ENCODE measurements at regions not wholly inside any gene's neighbourhood (a gene's known extent, or its start where the extent isn't known, plus 50 kb on each side); places are given as distances from the start of the nearest gene placed in this dataset.

DNA sequence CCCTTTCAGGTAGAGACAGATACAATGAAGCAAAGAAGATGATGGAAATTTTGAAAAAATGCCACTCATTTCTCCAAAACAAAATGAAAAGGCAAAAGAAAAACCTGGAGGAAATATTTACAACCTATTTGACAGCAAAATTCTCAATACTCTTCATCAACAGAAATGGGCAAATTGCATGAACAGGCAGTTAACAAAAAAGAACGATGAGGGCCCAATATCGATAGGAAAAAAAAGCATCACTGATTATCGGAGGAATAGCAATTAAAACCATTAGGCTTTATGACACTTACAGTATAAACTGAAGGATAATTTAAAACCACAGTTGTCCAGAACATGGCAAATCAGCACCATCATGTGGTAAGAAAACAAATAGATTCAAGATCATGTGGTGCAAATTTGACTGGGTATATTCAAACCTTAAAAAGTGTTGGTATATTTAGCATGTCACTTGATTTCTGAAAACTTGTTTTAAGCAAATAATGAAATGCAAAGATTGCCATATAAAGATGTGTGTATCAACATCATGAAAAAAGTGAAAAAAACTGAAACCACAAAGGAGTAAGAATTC lies 222.9 kb downstream of the BRD1 start:
- no peak for DNase-seq (ENCODE audit: low spot score)

DNA sequence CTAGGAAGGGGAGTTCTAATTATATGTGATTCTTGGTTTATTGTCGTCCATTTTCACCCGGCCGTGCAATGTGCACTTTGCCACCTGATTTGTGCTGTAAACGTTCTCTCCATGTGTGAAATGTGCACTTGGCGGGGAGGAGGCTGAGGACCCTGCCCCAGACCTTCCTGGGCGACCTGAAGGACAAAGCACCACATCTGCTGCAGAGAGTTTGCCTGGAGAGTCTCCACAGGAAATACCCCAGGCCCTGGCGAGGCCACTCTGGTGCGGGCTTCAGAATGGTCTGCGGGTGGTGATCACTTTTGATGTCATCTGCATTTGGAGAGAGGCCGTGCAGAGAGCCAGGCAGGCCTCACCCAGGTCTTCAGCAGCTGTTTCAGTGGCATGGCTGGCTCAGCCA lies 224.7 kb downstream of the BRD1 start:
- DNase-seq (ENCODE audit: low spot score), result no peak

DNA sequence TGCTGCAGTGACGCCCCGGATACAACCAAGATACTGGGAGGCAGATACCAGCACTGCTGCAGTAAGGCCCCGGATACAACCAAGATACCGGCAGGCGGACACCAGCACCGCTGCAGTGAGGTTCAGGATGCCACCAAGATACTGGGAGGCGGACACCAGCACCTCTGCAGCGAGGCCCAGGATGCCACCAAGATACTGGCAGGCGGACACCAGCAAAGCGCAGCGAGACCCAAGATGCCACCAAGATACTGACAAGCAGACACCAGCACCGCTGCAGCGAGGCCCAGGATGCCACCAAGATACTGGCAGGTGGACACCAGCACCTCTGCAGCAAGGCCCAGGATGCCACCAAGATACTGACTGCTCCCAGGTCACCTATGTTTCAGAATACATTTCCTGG lies 225.2 kb downstream of the BRD1 start:
- DNase-seq (ENCODE audit: low spot score), result no peak

DNA sequence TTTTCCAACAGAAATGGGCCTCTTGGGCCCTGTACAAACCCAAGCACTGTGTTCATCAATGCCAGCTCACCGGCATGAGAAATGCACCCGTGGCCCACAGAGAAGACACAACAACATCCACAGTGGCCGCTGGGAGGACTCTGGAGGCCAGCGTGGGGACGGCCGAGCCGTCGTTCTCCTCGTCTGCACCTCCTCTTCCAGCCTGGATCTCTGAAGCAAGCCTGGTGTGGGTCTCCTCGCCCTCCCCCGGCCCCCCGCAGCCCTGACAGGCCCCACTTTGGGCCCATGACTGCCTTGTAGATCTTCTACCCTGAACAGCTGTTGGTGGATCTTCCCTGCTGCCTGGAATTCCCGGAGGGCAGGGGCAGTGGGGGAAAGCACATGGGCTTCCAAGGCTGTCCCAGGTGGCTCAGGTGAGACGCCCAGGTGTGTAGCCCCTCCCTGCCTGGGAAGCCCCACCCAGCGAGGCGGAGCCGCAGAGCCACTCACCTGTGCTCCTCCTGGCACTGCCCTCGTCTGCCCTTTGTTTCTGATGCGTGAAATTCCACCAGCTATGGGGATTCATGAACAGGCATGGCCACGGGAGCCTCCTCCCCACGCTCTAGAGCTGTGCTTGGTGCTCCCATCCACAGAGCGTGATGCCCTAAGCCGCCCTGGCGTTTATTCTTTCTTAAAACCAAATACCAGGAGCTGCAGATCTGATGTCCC lies 225.9 kb downstream of the BRD1 start:
- no peak for DNase-seq (ENCODE audit: low spot score)

DNA sequence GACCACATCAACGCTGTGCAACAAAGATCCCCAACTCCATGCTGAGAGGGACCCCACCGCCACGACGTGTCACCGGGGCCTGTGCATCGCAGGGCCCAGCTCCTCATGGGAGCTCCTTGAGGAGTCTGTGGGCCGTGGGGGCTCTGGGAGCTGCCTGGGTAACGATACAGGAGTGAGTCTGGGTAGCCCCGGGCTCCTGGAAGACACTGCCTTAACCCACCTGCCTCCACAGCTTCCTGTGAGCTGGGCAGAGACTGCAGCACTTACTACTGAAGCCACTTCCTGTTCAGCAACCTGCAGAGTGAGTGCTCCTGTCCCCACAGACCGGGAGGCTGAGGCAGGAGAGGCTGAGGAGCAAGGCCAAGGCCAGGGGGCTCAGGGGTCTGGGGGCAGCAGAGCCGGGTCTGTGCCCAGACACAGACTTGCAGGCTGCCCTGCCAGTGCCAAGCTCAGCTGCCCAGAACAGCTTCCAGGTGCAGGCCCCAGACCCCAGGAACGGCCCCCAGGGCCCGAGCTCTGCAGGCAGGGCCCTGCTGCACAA lies 226.7 kb downstream of the BRD1 start:
- DNase-seq (ENCODE audit: low spot score), result no peak

DNA sequence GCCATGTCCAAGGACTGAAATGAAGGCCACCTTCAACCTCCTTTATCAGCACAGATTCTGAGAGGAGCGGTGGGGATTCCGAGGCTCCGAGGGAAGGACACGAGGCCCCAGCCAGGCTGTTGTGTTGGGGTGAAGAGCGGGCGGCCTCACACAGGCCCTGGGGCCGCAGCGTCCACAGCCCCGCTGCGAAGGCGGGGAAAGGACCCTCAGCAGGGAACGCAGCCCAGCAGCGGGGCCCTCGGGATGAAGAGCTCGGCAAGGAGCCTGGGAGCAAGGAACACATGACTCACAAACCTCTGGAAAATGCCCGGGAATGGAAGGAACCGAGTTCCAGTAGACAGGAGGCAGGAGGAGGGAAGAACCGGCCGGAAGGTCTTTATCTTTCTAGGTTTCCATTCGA lies 227.2 kb downstream of the BRD1 start:
- DNase-seq (ENCODE audit: low spot score), result no peak

DNA sequence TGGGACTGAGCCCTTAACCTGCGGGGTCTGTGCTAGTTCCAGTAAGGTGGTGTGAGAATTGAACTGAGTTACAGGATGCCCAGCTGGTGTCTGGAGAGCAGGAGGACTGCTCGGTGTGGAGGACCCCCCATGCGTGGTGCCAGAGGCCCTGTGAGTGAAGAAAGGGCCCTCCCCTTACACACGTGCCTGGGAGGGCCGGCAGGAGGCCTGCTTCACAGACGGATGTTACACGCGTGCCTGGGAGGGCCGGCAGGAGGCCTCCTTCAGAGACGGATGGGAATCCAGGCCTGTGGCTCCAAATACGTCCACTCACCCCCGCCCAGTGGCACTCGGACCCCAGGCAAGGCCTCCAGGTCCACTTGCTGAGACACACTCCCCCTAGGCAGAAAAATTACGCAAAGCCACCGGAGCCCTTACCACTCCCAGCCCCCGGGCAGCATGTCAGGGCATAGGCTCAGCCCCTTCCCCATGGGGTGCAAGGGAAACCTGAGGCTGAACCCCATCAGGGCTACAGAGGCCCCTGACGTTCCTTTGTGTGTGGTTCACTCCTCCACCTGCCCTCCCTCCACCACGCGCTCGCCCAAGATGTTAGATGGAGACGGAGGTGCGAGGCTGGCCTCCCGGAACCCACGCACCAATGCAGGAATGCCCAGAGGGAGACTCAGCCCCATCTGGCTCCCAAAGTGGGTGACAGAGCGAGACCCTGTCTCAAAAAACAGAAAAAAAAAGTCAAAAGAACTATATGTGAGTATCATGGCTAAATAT lies 227.8 kb downstream of the BRD1 start:
- no peak for DNase-seq (ENCODE audit: low spot score)

DNA sequence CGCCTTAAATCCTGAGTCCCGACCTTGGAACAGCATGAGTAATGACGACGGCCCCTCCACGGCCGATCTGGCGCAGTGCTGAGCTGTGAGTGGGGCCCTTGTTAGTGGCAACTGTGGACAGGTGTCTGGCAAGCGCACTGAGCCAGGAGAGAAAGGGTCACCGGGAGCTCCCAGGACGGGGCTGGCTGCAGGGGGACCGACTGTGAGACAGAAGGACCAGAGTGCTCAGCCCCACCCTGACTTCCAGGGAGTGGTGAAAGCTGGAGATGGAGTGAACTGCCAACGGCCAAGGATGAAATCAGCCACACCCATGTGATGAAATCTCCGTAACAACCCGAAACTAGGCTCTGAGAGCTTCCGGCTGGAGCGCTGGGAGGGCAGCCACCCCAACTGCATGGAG lies 228.6 kb downstream of the BRD1 start:
- DNase-seq (ENCODE audit: low spot score), result no peak

DNA sequence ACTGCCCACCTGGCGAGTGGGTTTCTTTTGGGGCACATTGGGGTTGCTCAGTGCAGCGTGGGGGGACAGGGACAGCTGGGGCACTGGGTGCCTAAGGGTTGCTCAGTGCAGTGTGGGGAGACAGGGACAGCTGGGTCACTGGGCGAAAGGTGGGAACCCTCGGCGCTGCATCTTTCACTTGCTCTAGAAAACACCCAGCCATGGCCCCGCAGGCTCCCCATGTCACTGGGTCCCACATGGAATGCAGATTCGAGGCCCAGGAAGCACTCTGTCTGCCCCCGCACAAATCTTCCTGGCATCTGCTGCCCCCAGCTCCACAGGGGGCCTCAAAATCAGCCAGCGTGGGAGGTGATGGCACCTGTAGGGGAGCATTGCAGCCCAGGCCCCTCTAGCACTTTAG lies 229.3 kb downstream of the BRD1 start:
- no peak for DNase-seq (ENCODE audit: low spot score)

DNA sequence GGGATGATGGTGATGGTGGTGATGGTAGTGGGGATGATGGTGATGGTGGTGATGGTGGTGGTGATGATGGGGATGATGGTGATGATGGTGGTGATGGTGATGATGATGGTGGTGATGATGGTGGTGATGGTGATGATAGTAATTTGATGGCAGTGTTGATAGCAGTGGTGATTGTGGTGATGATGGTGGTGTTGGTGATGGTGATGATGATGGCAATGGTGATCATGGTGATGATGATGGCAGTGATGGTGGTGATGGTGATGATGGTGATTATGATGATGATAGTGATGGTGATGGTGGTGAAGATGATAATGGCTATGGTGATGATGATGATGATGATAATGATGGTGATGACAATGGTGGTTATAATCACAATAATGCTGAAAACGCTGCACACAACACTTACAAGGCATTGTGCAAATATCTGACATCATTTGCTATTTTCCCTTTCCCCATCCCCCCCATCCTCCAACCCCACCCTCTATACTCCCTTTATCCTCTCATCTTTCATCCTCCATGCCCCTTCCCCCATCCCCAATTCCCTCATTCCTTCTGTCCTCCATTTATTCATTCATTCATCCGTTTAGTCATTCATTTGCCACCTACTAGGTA lies 230.1 kb downstream of the BRD1 start:
- DNase-seq (ENCODE audit: low spot score), result no peak

DNA sequence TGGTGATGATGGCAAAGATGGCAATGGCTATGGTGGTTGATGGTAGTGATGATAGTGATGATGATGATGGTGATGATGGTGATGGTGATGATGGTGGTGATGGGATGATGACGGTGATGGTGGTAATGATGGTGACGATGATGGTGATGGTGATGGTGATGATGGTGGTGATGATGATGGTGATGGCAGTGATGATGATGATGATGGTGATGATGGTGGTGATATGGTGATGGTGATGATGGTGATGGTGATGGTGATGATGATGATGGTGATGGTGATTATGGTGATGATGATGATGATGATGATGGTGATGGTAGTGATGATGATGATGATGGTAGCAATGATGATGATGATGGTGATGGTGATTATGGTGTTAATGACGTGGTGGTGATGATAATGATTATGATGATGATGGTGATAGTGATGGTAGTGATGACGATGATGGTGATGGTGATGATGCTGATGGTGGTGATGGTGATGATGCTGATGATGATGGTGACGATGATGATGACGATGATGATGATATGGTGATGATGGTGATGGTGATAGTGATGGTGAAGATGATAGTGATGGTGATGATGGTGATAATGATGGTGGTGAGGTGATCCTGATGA lies 232.1 kb downstream of the BRD1 start:
- DNase-seq (ENCODE audit: low spot score), result no peak

DNA sequence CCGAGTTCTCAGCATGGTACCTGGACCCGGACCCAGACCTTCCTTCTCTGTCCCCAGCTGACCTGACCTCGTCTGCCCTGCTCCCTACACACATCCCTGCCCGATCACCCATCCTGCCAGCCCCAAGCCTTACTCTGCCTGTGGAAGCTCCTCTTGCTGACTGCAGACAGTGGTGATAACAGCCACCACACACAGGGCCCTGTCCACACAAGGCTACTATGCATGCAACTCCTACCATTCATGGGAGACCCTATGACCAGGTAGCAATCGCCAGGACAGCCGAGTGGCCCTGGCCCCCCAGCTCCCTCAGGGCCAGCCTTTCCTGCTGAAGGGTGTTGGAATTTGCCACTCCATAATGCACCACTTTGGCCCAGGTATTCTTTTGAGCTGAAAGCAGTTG lies 233.6 kb downstream of the BRD1 start:
- DNase-seq (ENCODE audit: low spot score), result no peak

DNA sequence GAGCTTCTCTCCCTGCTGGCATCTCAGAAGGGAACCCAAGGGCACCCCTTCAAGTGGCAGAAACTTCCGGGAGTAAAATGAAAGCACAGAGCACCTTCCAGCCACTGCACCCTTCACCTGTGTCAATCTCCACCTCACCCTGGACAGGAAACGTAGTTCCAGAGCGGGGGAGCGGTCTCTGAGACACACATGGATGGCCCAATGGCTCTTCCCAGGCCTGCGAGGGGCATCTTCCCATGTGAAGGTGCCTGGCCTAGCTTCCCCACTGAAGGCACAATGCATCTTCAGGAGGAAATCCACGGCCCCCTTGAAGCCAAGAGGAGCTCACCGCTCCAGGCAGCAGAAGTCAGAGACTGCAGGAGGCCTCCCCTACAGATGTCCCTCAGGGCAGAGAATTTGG lies 234.2 kb downstream of the BRD1 start:
- DNase-seq (ENCODE audit: low spot score), result no peak

DNA sequence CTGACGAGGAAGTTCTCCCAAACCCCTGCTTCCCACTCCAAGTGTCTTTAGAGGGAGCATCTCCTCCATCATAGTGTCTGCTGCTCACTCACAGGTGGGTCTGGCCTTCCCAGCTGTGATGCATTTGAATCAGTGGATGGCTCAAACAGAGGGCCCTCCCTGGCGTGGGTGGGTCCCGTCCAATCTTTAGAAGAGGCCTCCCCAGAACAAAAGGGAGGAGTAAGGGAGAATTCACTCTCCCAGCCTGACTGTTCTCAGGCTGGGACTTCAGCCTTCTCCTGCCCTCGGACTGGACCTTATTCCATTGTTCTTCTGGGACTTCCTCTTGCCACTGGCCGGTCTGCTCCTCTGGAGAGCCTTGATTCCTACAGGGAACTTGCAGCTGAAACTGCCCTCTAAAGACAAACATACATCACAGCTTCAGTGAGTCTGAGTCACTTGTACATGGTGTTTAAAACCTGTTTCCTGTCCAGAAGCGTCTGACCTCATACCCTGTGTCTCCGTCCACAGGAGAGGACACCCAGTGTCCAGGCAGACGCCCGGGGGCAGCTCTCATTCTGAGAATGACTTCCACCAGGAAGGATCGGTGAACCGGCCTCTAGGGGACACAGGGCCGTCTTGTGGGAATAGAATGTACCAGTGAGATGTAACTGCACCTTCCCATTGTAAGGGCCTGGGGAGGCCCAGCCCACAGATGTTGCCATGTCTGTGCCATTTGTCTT lies 234.7 kb downstream of the BRD1 start:
- no peak for DNase-seq (ENCODE audit: low spot score)

DNA sequence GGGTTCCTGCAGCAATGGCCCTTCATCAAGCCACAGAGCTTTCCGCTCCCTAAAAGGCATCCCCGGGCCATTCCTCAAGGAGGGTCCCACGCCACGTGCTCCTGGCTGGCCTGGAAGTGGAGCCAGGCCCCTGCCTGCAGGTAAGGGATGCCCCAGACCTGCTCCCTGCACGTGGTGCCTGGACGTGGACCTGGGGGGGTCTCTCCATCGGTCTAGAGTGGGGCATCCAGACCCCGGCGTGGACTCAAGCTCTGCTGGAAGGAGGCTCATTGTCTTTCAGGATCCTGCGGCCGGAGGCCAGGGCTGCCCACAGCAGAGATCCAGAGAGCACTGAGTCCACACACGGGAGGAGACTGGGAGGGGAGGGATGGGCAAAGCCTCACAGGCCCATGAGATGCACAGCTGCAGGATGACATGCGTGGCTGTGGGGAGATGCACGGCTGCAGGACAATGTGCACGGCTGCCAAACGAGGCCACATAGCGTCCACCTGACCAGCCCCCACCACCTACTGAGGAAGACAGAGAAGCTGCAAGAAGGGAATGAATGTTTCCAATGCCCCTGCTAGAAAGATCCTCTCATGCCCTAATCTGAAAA lies 236.7 kb downstream of the BRD1 start:
- no peak for DNase-seq (ENCODE audit: low spot score)

DNA sequence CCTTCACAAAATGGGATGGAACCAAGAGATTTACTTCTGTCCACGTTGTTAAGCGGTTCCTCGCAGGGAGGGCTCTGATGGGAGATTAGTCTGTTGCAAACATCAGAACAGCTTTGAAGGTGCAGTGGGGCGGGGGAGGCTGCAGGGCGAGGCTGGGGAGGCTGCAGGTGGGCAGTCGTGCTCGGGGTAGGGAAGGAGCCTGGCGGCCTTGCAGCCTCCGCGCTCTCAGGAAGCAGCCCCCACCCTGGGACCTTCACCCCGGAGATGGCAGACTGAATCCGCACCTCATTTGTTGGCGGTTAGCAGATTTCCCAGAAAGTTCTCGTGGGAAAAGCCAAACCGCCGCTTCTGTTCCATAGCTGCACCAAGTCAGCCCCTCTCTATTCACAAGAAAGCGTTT lies 237.3 kb downstream of the BRD1 start:
- DNase-seq (ENCODE audit: low spot score), result no peak

DNA sequence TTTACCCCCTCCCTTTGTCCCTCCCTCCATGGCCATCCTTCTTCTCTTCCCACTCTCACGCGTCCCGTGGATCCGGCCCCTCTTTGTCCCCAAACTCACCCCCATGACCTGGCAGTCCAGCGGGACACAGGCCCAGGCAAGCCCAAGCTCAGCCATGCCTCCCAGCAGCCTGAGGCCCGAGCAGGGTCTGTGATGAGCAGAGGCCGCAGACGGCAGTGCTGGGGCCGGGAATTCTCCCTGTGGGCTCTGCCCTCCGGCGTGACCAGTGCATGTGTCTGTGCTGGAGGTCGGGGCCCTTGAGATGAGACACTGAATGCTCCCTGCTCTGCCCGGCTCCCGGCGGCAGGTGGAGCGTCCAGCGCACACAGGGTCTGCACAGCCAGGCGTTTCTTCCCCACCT lies 237.9 kb downstream of the BRD1 start:
- DNase-seq (ENCODE audit: low spot score), result no peak

DNA sequence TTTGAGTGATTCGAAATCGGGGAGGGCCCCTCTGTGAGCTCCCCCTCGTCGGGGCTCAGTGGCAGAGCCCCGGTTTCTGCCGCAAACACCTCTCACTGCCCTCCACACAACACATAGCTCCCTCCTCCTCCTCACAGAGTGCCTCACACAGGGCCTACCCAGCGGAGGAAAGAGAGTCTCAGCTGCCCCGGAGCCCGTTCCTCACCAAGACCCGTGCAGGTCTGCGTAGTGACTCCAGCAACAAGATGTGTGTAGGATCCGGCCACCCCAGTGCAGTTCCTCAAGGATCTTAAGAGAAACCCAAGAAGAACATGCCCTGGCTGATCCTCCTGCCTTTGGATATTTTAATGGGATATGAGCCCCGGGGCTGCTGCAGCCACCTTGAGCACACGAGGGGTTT lies 238.4 kb downstream of the BRD1 start:
- DNase-seq (ENCODE audit: low spot score), result no peak

DNA sequence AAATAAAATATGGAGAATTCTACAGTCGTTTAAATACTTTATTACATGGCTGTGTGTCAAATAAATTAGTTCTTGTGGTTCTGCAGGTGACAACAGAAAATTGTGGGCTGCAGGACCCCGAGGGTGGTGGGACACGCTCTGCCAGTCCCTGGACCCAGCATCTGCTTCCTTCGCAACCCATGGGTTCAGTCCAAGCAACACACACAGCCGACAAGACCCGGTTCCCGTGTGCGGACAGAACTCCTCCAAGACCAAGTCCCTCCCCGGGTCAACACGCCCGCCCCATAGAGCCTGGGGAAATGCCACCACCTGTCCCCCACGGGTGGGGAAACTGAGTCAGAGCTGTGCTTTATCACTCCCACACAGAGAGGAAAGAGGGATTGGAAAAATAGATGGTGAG lies 238.9 kb downstream of the BRD1 start:
- no peak for DNase-seq (ENCODE audit: low spot score)

DNA sequence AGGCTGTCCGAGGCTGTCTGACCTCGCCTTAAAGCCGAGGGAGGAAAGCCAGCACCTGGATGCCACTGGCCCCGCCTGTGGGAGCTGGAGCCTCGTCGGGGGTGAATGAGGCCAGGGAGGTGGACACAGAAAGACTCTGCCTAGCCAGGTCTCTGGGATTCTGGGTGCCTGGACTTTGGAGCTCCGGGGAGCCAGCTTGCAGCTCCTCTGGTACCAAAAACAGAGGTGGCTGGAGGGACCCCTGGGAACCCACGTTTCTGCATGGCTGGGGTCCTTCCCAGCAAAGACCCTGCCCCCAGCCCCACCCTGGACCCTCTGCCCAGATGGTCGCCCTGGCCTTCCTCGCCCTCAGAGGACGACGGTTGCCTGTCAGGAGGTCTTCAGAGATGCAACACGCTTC lies 239.7 kb downstream of the BRD1 start:
- DNase-seq (ENCODE audit: low spot score), result no peak

DNA sequence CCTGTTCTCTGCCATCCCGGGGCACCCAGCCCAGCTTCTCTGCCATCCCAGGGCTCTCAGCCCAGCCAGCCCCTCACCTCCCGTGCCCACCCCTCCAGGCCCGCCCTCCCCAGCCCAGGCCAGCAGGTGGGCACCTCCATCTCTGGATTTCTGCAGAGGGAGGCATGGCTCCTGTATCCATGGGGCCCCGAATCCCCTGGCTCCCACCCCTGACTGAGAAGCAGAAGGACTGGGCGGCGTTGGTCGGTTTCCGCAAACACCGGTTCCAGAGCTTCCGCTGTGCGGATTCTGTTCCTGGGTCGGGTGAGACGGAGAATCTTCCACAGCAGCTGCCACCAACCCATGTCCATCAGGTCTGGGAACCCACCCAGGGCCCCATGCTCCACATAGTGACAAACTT lies 240.3 kb downstream of the BRD1 start:
- no peak for DNase-seq (ENCODE audit: low spot score)

Measured in iPS-NIHi11 (cell line).